Fibroblast of upper back skin (primary cell): ENCODE measurements at regions not wholly inside any gene's neighbourhood (a gene's known extent, or its start where the extent isn't known, plus 50 kb on each side); places are given as distances from the start of the nearest gene placed in this dataset.

Experiments
- DNase-seq: peaks from one replicate; pipeline ENCODE4 v3.0.0-alpha.2; 2013

DNA sequence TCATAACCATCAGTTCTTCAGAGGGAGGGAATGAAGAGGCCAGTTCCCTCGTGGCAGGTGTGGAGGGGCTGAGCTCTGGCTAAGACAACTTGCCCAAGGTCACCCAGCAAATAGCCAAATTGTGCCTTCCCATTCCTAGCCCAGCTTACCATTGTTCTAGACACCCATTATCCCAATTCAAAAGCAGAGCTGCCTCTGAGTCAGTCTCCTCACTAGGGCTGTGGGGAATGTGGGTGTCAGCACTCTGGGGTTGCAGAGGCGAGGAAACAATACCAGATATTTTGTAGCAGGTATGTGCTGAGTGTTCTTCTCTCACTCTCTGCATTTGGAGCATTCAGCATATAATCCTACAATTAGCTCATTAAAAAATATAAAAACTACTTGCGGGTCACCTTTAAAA lies 270.8 kb downstream of the PSAT1 start:
- DNase-seq: no peak

DNA sequence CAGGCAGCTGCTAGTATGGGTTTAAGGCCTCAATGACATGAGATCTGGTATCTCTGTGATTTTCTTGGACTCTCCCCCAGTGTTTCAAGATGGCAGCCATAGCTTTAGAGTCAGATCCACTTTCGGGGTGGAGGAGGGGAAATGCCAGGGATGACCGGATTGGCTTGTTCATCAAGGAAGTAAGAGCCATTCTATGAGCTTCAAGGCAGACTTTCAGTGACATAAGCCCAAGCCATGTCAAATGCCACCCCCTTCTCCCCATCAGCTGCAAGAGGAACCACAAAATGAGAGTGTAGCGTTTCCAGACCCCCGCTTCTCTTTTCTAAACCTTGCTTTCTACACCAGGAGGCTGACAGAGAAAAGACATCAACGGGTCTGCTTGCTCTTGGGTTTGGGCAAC lies 271.8 kb downstream of the PSAT1 start:
- DNase-seq: no peak

DNA sequence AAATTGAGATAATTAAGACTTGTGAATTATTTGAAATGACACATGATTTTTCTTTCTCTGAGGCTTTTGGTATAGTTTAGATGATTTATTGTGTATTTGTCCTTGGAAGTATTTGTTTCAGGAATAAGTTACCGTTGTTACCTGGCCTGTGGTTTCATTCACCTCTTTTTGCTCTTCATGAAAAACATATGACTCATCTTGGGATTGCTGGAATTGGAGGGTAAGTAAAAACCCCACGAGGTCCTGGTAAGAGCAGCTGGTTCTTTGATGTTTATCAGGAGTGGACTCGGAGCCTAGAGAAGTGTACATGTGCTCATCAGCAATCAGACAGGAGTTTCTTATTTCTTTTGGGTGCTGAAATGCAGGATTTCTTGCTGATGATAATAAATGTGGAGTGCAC lies 275.3 kb downstream of the PSAT1 start:
- no peak for DNase-seq

DNA sequence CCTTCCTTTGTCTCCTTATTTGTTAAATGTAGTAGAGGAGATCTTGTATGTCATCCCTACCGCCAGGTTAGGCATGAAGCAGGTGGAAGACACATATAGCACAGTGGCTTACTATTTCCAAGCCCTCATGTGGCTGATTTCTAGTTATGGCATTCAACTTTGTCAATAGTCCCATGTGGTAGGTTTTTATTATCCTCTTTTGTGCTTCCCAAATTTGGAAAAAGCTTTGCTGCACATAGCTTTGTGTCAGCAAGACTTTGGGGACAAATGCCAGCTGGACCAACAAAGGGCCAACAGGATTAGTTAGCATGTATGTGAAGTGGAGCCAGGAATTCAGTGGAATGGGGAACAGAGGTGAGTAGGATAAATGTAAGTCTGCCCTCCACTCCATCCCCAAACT lies 276.3 kb downstream of the PSAT1 start:
- no peak for DNase-seq

DNA sequence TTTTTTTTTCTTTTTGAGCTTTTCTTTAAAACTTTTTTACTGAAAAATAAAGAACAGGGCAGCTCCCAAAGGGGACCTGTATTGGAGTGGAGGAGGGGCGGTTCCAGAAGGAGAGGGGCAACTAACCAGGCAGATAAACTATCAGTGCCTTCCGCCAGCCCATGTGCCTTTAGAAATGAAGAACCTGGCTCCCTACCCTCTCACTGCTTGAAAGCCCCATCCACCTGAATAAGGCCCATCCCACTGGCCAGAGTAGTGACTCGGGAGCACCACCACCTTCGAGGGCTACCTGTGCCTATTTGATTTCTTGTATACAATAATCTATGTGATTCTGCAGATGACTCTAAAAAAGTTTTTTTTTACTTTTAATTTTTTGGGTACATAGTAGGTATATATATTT lies 276.7 kb downstream of the PSAT1 start:
- DNase-seq: no peak

DNA sequence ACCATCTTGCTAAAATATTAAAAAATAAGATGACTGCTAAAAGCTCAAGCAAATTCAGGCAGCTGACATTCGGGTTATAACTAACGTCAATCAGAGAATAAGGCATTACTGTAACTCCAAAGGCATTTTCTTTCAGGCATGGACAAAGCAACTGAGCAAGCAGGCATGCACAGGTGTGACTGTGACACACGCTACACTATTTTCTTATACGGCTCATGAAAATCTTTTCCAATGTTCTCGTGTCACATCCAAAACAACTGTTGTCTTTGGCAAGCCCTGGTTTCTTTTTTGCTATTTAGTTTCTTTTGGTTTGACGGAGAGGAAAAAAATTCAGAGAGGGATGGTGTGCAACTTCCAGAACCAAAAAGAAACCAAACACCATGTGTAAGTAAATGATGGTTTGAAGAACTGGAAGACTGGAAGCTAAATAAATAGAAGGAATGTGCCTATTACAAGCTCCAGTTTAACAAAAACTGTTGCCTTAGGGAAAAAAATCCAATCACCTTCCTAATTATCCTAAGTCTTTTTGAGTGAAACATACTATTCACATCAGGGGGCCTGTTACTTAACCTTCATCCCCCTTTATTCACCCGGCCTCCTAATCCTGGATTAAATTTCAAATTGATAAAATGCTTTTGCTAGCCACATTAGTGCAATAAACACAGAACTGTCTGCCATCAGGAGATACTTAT lies 277.6 kb downstream of the PSAT1 start:
- peak; percentile 49 for DNase-seq

DNA sequence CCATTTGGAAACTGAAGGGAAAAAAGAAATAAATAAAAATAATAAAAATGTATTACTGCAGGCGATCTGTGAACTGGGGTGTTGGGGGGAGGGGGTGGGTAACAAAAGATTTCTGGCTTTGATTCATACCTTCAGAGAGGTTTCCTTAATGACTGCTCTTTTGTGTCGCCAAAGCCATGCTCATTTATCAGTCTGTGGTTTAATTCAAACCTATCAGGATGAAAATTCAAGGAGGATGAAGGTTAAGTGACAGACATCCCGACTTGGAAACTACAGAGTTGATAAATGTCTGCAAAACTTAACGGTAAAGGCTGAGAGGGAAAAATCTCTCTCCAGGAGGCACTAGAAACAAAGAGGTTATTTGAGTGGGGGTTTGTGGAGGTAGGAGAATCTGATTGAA lies 278.2 kb downstream of the PSAT1 start:
- DNase-seq: peak; percentile 47

DNA sequence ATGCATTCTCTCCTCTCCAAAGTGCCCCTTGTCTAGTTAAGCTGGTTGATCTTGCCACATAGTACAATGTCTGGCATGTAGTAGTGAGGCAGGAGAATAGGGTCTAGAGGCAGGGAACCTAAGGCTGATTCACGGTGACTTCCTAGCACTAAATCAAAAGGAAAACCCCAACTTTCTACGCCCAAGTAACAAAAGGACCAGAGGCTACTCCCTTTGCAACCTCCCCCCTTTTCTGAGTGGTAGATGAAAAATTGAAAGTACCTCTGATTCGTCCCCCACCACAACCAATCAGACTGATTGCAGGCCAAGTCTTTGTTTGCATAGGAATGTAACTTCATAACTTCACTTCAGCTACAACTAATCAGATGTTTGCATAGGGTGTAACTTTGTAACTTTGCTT lies 278.8 kb downstream of the PSAT1 start:
- peak; percentile 69 for DNase-seq

DNA sequence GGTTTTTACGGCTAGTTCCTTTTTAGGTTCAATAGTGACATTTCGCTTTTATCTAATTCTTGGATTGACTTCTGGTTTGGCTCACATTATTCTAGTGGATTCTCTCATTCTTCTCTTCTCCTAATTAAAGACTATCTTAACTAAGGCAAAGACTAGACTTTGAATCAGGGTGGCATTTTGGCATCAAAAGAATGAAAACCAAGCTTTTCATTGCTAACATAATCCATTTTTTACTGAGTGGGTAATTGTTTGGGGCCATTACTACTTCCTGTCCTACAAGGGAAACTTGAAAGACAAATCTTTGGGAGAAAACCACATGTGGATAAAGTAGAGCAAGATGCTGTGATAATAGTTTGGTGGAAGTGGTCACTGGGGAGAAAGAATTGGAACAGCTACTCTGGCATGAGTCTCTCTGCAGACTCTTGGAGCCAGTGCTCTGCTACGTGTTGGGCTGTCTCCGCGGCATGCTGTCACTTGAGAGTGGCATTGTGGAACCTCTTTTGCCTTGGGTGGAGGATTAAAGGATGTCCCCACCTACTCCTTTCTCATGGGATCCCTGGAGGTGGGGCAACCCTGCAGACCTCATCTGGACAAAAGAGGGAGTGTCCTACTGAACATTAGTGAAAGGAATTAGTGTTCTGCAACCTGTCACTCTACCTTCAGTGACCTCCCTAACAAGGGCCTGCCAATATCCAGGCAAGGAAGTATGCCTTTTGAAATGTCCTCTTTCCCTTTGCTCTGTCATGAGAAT lies 280.4 kb downstream of the PSAT1 start:
- DNase-seq: no peak

DNA sequence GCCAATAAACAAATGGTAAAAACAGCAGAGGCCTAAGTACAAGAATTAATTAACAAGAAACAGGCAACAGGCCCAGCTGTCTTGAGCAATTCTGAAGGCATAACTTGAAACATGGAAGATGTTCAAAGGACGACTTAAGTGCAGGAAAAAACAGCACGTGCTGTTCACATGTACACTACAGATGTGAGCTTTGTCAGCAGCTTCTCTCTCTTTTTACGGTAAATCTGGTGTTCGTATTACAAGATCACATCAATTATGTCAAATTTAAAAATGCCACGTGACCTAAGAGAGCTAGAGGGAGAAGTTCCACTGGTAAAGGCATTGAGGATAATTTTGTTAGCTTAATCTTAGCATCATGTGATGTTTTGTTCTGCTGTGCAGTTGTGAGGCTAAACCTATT lies 281.1 kb downstream of the PSAT1 start:
- DNase-seq: no peak

DNA sequence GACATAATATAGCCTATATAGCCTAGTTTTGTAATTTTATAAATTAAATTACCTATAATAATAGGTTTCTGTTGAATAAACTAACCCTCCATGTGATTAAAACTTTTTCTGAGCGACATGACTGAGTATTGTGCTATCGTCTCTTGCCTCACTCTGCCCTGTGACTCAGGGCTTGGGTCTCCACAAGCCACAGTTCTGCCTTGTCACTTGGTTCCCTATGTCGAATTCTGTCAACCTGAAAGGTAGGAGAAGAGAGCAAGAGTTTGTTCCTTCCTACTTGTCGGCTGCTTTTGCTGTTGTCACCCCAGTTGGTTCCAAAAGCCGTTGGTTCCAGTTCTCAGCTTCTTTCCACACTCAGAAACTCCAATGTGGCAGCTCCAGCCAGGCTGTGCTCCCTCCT lies 285.9 kb downstream of the PSAT1 start:
- no peak for DNase-seq

DNA sequence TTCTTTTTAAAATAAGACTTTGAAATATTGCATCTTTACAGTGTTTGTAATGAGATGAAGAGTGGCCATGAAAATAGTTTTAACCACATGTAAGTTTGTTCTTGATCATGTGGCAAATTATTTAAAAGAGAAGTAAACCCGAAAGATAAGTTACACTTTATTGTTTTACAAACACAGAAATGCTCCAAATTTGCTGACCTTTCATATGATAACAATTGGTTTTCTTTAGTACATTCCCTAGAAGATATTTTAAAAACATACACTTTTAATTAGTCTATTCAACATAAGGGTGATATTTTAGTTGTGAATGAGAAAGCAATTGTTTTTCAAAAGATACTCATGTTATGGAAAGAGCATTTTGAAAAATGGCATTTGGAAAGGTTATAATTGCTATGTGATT lies 287.7 kb downstream of the PSAT1 start:
- DNase-seq: no peak

DNA sequence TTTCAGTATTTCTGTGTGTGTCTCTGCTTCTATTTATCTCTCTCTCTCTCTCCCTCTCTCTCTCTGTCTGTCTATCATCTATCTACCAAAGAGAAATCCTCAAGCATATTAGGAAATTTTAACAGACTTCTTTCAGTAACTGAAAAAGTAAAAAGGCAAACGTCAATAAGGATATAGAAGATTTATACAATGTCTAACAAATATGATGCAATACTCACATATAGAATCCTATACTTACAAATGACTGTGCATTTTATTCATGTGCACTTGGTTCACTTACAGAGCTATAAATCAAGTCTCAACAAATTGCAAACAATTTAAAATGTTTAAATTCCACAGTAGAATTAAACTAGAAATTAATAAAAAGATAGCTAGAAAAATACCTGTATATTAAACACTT lies 289.0 kb downstream of the PSAT1 start:
- no peak for DNase-seq

DNA sequence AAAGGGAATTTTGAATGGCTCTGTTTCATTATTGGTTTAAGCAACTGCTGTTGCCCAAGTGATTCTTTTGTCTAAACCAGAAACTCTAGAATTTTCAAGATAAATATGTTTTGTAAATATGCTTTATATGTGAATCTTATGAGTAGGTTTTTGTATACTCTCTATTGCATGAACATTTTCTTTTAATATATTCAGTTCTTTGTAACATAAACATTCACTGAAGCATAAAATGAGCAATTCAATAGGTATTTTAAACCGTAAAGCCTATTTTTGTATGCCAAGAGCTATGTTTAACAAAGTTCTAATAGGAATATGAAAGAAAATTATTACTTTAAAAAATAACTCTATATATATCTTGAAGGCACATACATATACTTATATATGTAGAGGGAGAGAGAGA lies 293.1 kb downstream of the PSAT1 start:
- DNase-seq: no peak

DNA sequence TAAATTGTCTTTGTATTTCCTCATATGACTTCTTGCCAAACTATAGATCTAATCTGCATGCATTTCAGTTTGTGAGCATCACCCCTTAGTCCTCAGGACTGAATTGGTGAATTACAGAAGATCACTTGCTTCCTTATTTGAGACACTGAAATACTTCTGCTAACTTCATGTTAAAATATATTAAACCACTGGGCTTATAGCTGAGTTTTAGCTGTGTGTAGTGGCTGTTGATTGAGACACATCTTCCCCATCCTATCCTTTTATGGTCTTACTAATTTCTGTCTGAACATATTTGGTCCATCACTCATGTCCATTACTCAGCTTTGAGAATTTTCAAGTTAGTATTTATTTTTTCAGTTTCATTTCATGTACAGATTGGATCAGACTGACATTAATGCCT lies 295.9 kb downstream of the PSAT1 start:
- peak; percentile 94 for DNase-seq

DNA sequence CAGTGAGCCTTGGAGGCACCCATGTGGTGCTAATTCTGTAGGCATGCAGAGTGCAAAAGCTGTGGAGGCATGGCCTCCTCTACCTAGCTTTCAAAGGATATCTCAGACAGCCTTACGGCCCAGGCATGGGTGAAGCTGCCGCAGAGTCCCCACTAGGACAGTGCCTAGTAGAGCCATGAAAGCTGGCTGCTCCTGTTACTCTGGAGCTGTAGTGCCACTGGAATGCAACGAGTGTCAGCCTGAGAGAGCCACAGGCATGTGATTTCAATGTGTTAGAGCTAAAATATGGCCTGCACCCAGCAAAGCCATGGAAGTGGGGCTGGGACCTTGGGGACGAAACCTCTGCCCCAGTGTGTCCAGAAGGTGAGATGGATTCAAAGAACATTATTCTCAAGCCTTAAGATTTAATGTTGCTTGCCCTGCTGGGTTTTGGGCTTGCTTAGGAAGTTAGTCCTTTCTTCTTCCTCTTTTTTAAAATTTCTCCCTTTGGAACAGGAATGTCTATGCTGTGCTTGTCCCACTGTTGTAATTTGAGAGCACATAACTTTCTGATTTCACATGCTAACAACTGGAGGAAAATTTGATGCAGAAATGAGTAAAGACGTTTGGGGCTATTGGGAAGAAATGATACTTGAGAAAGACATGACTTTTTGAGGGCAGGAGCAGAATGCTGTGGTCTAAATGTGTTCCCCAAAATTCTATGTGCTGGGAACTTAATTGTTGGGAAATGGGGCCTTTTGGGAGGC lies 298.4 kb downstream of the PSAT1 start:
- DNase-seq: peak; percentile 72

DNA sequence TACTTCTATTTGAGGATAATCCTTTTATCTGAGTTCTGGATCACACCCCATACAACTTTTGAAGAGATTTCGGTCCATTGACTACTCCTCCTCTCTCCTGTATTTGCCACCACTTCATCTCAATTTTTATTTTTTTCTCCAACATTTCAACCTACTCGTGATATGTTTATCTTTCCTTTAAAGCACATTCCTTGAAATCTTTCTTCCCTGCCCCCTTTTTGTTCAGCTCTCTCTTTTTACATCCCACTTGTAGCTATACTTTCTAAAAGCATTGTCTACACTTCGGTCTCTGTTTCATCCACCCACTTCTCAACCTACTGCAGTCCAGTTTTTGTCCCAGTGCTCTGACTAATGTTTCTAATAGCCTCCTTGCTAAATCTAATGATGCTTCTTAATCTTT lies 299.4 kb downstream of the PSAT1 start:
- DNase-seq: no peak

DNA sequence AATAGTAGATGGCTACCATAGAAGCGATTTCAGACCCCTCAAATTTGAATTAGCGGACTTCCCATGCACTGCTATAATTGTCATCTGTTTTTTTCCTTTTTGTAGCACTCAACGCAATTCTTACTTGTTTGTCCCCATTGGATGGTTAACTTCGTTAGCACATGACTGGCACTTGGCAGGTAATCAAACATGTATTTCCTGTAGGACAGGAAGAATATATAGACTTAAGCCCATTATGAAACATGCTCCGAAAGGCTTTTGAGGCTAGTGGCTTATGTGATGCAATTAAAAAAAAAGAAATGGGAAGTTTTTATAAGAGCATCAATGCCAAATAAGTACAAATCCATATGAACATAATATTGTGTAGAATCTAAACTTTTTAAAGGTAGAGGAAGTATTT lies 301.2 kb downstream of the PSAT1 start:
- no peak for DNase-seq

DNA sequence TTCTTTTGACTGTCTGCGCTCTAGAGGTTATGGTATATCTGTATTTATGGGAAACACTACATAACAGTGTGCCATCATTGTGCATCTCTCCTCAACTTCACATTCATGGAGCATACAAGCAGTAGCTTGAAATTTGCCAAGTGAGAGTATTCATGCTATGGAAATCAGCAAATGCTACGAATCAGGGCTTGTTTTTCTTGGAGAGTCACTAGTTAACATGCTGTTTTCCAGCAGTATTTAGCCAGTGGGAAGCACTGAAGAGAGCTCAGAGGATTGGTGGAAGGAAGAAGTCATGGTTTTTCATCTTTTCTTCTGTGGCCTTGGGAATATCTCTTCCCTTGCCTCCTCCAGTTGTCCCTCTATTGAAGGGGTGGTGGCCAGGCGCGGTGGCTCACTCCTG lies 303.0 kb downstream of the PSAT1 start:
- no peak for DNase-seq

DNA sequence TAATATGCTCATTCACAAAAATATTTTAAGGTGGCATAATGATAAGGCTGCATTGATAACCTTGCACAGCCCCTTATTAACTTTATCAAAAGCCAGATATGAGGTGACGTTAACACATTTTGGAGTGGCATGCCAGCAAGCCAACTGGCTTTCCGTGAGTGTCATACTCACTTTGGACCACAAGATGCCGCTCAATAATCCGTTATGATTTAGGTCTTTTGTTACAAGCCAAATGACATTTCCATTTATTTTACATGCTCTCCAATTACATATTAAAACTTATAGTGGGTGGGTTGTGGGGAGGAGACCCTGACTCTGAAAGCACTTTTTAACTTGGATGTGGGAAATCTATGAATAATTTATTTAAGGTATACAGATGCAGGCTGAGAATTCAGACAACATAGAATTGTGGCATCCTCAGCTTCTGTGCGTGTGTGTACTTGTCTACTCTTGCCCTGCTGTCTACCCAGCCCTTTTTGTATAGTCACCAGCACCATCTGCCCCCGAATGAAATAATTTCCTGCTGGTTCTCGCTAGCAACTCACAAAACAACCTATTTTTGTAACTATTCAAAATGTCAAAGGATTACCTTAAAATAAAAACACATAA lies 305.1 kb downstream of the PSAT1 start:
- DNase-seq: peak; percentile 74

DNA sequence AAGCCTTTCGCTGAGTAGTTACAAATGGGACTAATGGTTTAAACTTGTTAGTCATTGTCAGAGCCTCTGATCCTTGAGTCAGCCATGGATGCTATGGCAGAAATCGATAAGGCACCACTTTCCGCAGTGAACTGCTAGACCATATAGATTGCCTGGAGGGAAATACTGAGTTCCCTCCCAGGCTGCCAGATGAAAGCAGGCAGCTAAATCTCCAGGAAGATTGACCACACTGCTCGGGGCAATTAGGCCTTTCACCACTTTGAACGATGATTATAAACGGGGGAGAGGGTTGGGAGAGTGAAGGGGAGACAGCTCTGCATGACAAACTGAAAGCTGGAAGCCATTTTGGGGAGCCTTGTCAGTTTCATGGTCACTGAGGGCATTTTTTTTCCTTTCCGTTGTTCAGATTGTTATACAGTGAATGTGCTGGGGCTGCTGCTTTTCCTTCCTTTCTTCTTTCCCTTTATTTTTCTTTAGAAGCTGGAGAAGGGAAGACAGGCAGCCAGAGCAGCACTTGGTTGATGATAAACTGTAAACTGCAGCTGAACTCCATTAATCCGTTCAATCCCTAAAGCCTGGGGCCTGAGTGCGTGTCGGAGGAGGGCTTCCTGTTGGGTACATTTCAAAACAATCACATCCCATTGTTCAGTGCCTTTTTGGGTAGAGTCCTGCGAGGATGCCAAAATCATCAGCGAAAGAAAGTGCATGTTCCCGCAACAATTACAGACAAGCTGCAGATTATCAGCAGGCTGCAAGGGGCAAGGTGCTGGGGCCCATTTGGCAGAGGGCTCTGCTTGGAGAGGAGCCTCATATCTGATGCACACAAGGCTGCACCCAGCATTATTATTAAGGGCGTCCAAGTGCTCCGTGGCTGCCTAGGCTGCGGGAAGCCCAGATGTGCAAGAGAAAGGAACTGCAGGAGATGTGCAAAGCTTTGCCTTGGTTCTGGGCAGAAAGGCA lies 308.4 kb downstream of the PSAT1 start:
- peak; percentile 46 for DNase-seq

DNA sequence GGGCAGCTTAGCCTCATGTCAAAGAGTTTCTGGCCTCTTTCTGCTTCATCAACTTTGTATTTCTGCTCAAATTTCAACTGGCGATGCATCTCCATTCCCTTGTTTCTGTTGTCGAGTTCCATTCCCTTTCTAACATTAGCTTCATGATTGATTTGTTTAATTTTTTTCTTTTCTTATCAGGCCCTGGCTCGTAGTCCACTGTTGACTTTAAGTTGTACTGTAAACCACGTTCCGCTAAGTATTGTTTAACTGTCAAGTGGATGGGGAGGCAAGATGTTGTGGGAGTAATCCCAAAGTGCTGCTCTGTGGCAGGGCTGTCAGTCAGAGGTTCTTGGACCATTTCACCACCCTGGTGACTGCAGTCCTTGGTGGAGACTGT lies 309.1 kb downstream of the PSAT1 start:
- no peak for DNase-seq

DNA sequence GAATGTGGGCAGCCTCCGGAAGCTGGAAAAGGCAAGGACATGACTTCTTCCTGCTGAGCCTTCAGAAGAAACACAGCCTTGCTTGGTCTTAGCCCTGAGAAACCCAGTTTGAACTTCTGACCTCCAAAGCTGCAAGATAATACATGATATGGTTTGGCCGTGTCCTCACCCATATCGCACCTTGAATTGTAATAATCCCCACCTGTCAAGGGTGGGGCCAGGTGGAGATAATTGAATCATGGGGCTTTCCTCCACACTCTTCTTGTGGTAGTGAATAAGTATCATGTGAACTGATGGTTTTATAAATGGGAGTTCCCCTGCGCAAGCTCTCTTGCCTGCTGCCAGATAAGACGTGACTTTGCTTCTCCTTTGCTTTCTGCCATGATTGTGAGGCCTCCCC lies 310.9 kb downstream of the PSAT1 start:
- DNase-seq: no peak
